H1 (cell line): ENCODE measurements at regions not wholly inside any gene's neighbourhood (a gene's known extent, or its start where the extent isn't known, plus 50 kb on each side); places are given as distances from the start of the nearest gene placed in this dataset.

Source experiments
- CTCF ChIA-PET: fragments of 300-600 bp; sonication (Branson Sonifier 250); formaldehyde crosslinking; loops from one replicate; lab custom pipeline; 2021; ENCODE audit not compliant: partially characterized antibody; lab: Charles Lee
- POLR2A ChIA-PET: fragments of 300-600 bp; sonication (Branson Sonifier 250); formaldehyde crosslinking; loops from one replicate; lab custom pipeline; 2021; ENCODE audit warnings: inconsistent platforms; ENCODE audit not compliant: partially characterized antibody; lab: Charles Lee
- DNase-seq, 2 experiments: peaks; one replicate each; pipeline versions ENCODE4 v3.0.0 to v3.0.0-alpha.2; 2010 to 2022; ENCODE audit warnings: low spot score in 2 of 2, low read depth in 1 of 2, mixed read lengths in 1 of 2
- FAIRE-seq: peaks from 2 replicates; lab custom pipeline; 2011; peaks lifted over from hg19 to GRCh38; lab: Jason Lieb, UNC
- H2AFZ ChIP-seq: 2 replicates; pipeline ENCODE4 v1.8.1; 2012; ENCODE audit warnings: low read length, inconsistent platforms
- H2AK5ac ChIP-seq: 2 replicates; pipeline ENCODE4 v1.6.1; 2013; ENCODE audit warnings: low read depth, low read length
- H2BK120ac ChIP-seq: replicated peaks from 2 replicates; pipeline ENCODE3; 2013; ENCODE audit warnings: low read depth, low read length, inconsistent platforms
- H2BK12ac ChIP-seq: 2 replicates; pipeline ENCODE4 v1.6.1; 2013; ENCODE audit warnings: low read depth, low read length
- H2BK15ac ChIP-seq: 2 replicates; pipeline ENCODE4 v1.6.1; 2013; ENCODE audit warnings: low read length
- H2BK20ac ChIP-seq: 2 replicates; pipeline ENCODE4 v1.6.1; 2013; ENCODE audit warnings: low read length
- H2BK5ac ChIP-seq: 2 replicates; pipeline ENCODE4 v1.6.1; 2013; ENCODE audit warnings: low read depth, low read length
- H3K14ac ChIP-seq: 2 replicates; pipeline ENCODE4 v1.6.1; 2013; ENCODE audit warnings: inconsistent platforms; ENCODE audit not compliant: insufficient read length
- H3K18ac ChIP-seq: 2 replicates; pipeline ENCODE4 v1.6.1; 2013; ENCODE audit warnings: low read length; ENCODE audit errors: extremely low read depth
- H3K23ac ChIP-seq: 2 replicates; pipeline ENCODE4 v1.6.1; 2013; ENCODE audit warnings: inconsistent platforms; ENCODE audit not compliant: insufficient read length
- H3K23me2 ChIP-seq: 2 replicates; pipeline ENCODE4 v1.6.1; 2013; ENCODE audit warnings: low read depth, low read length
- H3K27ac ChIP-seq: 2 replicates; pipeline ENCODE4 v1.6.1; 2011; ENCODE audit warnings: low read depth, low read length, inconsistent platforms
- H3K27me3 ChIP-seq, 4 experiments: replicated peaks in 1 of 4; 1 replicate in 1 of 4; 2 replicates in 3 of 4; pipeline versions ENCODE4 v1.6.1 to v1.8.1; 2011 to 2013; ENCODE audit warnings: low read length in 3 of 4, mild to moderate bottlenecking in 3 of 4, inconsistent platforms in 2 of 4, mixed read lengths in 2 of 4, moderate library complexity in 1 of 4; ENCODE audit not compliant: control insufficient read depth in 3 of 4, insufficient read depth in 3 of 4; ENCODE audit errors: extremely low read depth in 1 of 4
- H3K36me3 ChIP-seq, 4 experiments: 2 replicates each; pipeline versions ENCODE4 v1.6.1 to v1.8.1; 2011 to 2013; ENCODE audit warnings: mild to moderate bottlenecking in 4 of 4, low read length in 3 of 4, moderate library complexity in 2 of 4, control low read depth in 1 of 4, inconsistent platforms in 1 of 4; ENCODE audit not compliant: insufficient read depth in 4 of 4, control insufficient read depth in 2 of 4
- H3K4ac ChIP-seq: replicated peaks from 2 replicates; pipeline ENCODE3; 2013; ENCODE audit warnings: low read length, low read depth, mixed read lengths, inconsistent platforms; ENCODE audit not compliant: insufficient read length
- H3K4me1 ChIP-seq, 4 experiments: replicated peaks in 1 of 4; 1 replicate in 1 of 4; 2 replicates in 3 of 4; pipeline versions ENCODE4 v1.6.1 to v1.8.1; 2011 to 2013; ENCODE audit warnings: low read length in 3 of 4, inconsistent platforms in 2 of 4, mixed read lengths in 1 of 4; ENCODE audit not compliant: insufficient read depth in 4 of 4, control insufficient read depth in 3 of 4
- H3K4me2 ChIP-seq, 2 experiments: 2 replicates each; pipeline versions ENCODE4 v1.6.1 to v1.8.1; 2011 to 2013; ENCODE audit warnings: low read depth in 2 of 2, low read length in 2 of 2, control low read depth in 1 of 2, inconsistent platforms in 1 of 2, mild to moderate bottlenecking in 1 of 2; ENCODE audit not compliant: insufficient read depth in 1 of 2
- H3K4me3 ChIP-seq, 4 experiments: fragments of 200-600, 300-600 bp in 1 of 4; sonication (generic), shearing (Covaris generic), sonication (Bioruptor Twin) in 1 of 4; 2 replicates each; pipeline versions ENCODE4 v1.5.1 to v1.8.1; 2011 to 2016; ENCODE audit warnings: low read length in 4 of 4, low read depth in 3 of 4, control low read depth in 2 of 4, inconsistent platforms in 2 of 4, mild to moderate bottlenecking in 2 of 4, mixed read lengths in 1 of 4, moderate library complexity in 1 of 4; ENCODE audit not compliant: insufficient read depth in 2 of 4; ENCODE audit errors: extremely low read depth in 1 of 4
- H3K56ac ChIP-seq: replicated peaks from 2 replicates; pipeline ENCODE3; 2013; ENCODE audit warnings: low read depth, mild to moderate bottlenecking, mixed read lengths, low read length, inconsistent platforms; ENCODE audit not compliant: insufficient read length
- H3K79me1 ChIP-seq: 2 replicates; pipeline ENCODE4 v1.6.1; 2013; ENCODE audit warnings: low read depth, low read length, control low read depth
- H3K79me2 ChIP-seq, 2 experiments: 2 replicates each; pipeline versions ENCODE4 v1.6.1 to v1.8.1; 2012 to 2013; ENCODE audit warnings: low read length in 2 of 2, mild to moderate bottlenecking in 2 of 2, inconsistent platforms in 1 of 2; ENCODE audit not compliant: insufficient read depth in 2 of 2, control insufficient read depth in 1 of 2
- H3K9ac ChIP-seq, 4 experiments: replicated peaks in 1 of 4; 1 replicate in 1 of 4; 2 replicates in 3 of 4; pipeline versions ENCODE4 v1.6.1 to v1.8.1; 2011 to 2013; ENCODE audit warnings: low read depth in 3 of 4, low read length in 3 of 4, control low read depth in 2 of 4, mild to moderate bottlenecking in 2 of 4, moderate library complexity in 2 of 4, inconsistent platforms in 1 of 4; ENCODE audit errors: extremely low read depth in 1 of 4
- H3K9me3 ChIP-seq, 2 experiments: 2 replicates each; pipeline versions ENCODE4 v1.6.1 to v1.8.1; 2012 to 2013; ENCODE audit warnings: mild to moderate bottlenecking in 2 of 2, moderate library complexity in 2 of 2, control low read depth in 1 of 2, inconsistent platforms in 1 of 2, low read depth in 1 of 2, low read length in 1 of 2, mixed read lengths in 1 of 2; ENCODE audit not compliant: insufficient read depth in 2 of 2
- H4K20me1 ChIP-seq, 2 experiments: replicated peaks in 1 of 2; 2 replicates each; pipeline versions ENCODE3 to v1.8.1; 2011 to 2013; ENCODE audit warnings: inconsistent platforms in 2 of 2, low read length in 2 of 2, mild to moderate bottlenecking in 1 of 2; ENCODE audit not compliant: insufficient read depth in 2 of 2, control insufficient read depth in 1 of 2
- H4K5ac ChIP-seq: 2 replicates; pipeline ENCODE4 v1.6.1; 2013; ENCODE audit warnings: low read length, low read depth, mixed read lengths, inconsistent platforms; ENCODE audit not compliant: insufficient read length
- H4K8ac ChIP-seq: 2 replicates; pipeline ENCODE4 v1.8.0; 2013; ENCODE audit warnings: mild to moderate bottlenecking, moderate library complexity, low read length, inconsistent platforms; ENCODE audit not compliant: insufficient read depth; ENCODE audit errors: extremely low read depth
- H4K91ac ChIP-seq: replicated peaks from 2 replicates; pipeline ENCODE3; 2013; ENCODE audit warnings: low read length, mixed read lengths, inconsistent platforms; ENCODE audit not compliant: insufficient read length
- ASH2L ChIP-seq: fragments of 200-600, 300-600 bp; sonication (generic); IDR thresholded peaks from one replicate; pipeline ENCODE4 v1.7.1; 2017; ENCODE audit warnings: low read length
- MAFK ChIP-seq: IDR thresholded peaks from 2 replicates; pipeline ENCODE4 v1.6.1; 2012; ENCODE audit warnings: low read depth, mild to moderate bottlenecking, improper control_type of control experiment, low read length
- MAX ChIP-seq: IDR thresholded peaks from 2 replicates; pipeline ENCODE4 v1.6.1; 2012; ENCODE audit warnings: inconsistent platforms
- NRF1 ChIP-seq: IDR thresholded peaks from 2 replicates; pipeline ENCODE4 v1.6.1; 2011; ENCODE audit warnings: mild to moderate bottlenecking, low read depth, low read length, improper control_type of control experiment
- PHF8 ChIP-seq: fragments of 200-600 bp; sonication (generic); conservative IDR thresholded peaks from 2 replicates; pipeline ENCODE4 v1.7.1; 2012; ENCODE audit warnings: low read depth, mild to moderate bottlenecking, inconsistent platforms, low read length, moderate library complexity
- POLR2A ChIP-seq, 2 experiments: IDR thresholded peaks; 1 replicate in 1 of 2; 2 replicates in 1 of 2; pipeline ENCODE4 v1.6.1; 2011; ENCODE audit warnings: low read depth in 2 of 2, low read length in 2 of 2, mild to moderate bottlenecking in 2 of 2; ENCODE audit errors: control extremely low read depth in 1 of 2
- RNF2 ChIP-seq: fragments of 200-900, 300-1000 bp; sonication (generic); IDR thresholded peaks from 2 replicates; pipeline ENCODE4 v1.7.1; 2016; ENCODE audit warnings: borderline replicate concordance, low read depth, mild to moderate bottlenecking, antibody characterized with exemption, low read length; ENCODE audit not compliant: poor library complexity, severe bottlenecking; ENCODE audit errors: missing control alignments
- SUZ12 ChIP-seq: fragments of 200-600 bp; sonication (generic); IDR thresholded peaks from 2 replicates; pipeline ENCODE4 v1.6.1; 2012; ENCODE audit warnings: mild to moderate bottlenecking, inconsistent platforms, low read length, moderate library complexity, mixed read lengths
- TAF1 ChIP-seq: IDR thresholded peaks from 2 replicates; pipeline ENCODE4 v1.6.1; 2011; ENCODE audit warnings: mild to moderate bottlenecking, low read depth, low read length
- WGBS, 2 experiments: shearing (Covaris generic) in 1 of 2; methylation state at CpG; one replicate each; pipeline versions ENCODE4 v1.1.6 to v1.1.7; 2013 to 2015; ENCODE audit warnings: low lambda C conversion rate in 2 of 2, mixed read lengths in 2 of 2, inconsistent platforms in 1 of 2, low coverage in 1 of 2, missing lambda C conversion rate in 1 of 2; ENCODE audit not compliant: insufficient replicate concordance in 2 of 2, insufficient coverage in 1 of 2, insufficient read length in 1 of 2; ENCODE audit errors: extremely low coverage in 1 of 2, missing lambda C conversion rate in 1 of 2; 5-methylcytosine and 5-hydroxymethylcytosine counted together

GRCh38 chr14:87217023-87217422, 776.0 kb downstream of the GALC start:
- H3K36me3 ChIP-seq = no peaks in the 10 kb centered on the region
- no peak for FAIRE-seq
- CTCF ChIA-PET = interaction anchor here (0.9 kb wide), 1 partner anchor 103 kb away, joined by 4 read pairs; no protein-coding TSS in a partner anchor

More at GRCh38 chr14:87217023-87217422, 776.0 kb downstream of the GALC start:
- Histone ChIP-seq H2BK5ac (no peak overlapping the region), H3K4ac (no peak overlapping the region), H3K4me3 (no peak overlapping the region), H4K91ac (no peak overlapping the region), H3K27me3 (no peaks in the 10 kb centered on the region), H3K9ac (no peak overlapping the region), H4K8ac (no peak overlapping the region), H3K18ac (no peak overlapping the region), H4K20me1 (no peaks in the 10 kb centered on the region), H3K14ac (no peak overlapping the region), H3K79me2 (no peaks in the 10 kb centered on the region), H3K56ac (no peak overlapping the region), H3K79me1 (no peaks in the 10 kb centered on the region), H2BK120ac (no peak overlapping the region), H3K4me2 (no peak overlapping the region), H3K4me1 (no peaks in the 10 kb centered on the region), H2AK5ac (no peak overlapping the region), H2BK15ac (no peak overlapping the region), H2BK12ac (no peak overlapping the region), H3K9me3 (no peaks in the 10 kb centered on the region), H2AFZ (no peak overlapping the region), H2BK20ac (no peak overlapping the region), H4K5ac (no peak overlapping the region), H3K23me2 (no peaks in the 10 kb centered on the region), H3K27ac (no peak overlapping the region), H3K23ac (no peak overlapping the region)
- POLR2A ChIA-PET = no interaction called here
- TF ChIP-seq PHF8 = no peak
- TF ChIP-seq MAFK = no peak
- TF ChIP-seq MAX = no peak
- TF ChIP-seq TAF1 = no peak
- TF ChIP-seq POLR2A (IDR thresholded peaks at IDR 0.05; ENCODE audit: control extremely low read depth in 1 of 2, low read depth in 2 of 2, low read length in 2 of 2) = no peak
- no peak for TF ChIP-seq NRF1
- no peak for TF ChIP-seq RNF2
- no peak for TF ChIP-seq SUZ12
- TF ChIP-seq ASH2L = no peak
- 92% methylated on average over 3 of the region's 3 CpGs; no CpG with 5 or more reads in 1 of the 2 experiments for WGBS, 2 experiments
- no peak for DNase-seq
